Coronary artery (tissue), 2 donors: ENCODE measurements at regions not wholly inside any gene's neighbourhood (a gene's known extent, or its start where the extent isn't known, plus 50 kb on each side); places are given as distances from the start of the nearest gene placed in this dataset.

Experiments used
- DNase-seq: peaks from one replicate; pipeline ENCODE4 v3.0.0-alpha.2; 2017; ENCODE audit warnings: low spot score
- H3K27ac ChIP-seq, 2 donors: fragments of 200-600 bp; sonication (generic); one replicate each; pipeline ENCODE4 v1.5.1; 2016 to 2019
- H3K4me3 ChIP-seq: fragments of 200-600 bp; sonication (generic); 2 replicates; pipeline ENCODE4 v1.5.1; 2016; ENCODE audit warnings: mild to moderate bottlenecking, moderate library complexity
- TF ChIP-seq, protein P1 (sequence below): fragments of 200-600 bp; sonication (generic); IDR thresholded peaks from one replicate; pipeline ENCODE4 v1.5.1; 2019; ENCODE audit warnings: antibody characterized with exemption

- no peak overlapping the region for H3K4me3 ChIP-seq
- TF ChIP-seq, protein P1, sequence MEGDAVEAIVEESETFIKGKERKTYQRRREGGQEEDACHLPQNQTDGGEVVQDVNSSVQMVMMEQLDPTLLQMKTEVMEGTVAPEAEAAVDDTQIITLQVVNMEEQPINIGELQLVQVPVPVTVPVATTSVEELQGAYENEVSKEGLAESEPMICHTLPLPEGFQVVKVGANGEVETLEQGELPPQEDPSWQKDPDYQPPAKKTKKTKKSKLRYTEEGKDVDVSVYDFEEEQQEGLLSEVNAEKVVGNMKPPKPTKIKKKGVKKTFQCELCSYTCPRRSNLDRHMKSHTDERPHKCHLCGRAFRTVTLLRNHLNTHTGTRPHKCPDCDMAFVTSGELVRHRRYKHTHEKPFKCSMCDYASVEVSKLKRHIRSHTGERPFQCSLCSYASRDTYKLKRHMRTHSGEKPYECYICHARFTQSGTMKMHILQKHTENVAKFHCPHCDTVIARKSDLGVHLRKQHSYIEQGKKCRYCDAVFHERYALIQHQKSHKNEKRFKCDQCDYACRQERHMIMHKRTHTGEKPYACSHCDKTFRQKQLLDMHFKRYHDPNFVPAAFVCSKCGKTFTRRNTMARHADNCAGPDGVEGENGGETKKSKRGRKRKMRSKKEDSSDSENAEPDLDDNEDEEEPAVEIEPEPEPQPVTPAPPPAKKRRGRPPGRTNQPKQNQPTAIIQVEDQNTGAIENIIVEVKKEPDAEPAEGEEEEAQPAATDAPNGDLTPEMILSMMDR = no peak
- H3K27ac ChIP-seq = no peak overlapping the region
- DNase-seq = no peak
Observed at GRCh38 chr13:84959818-84960217, 839.4 kb downstream of the SLITRK6 start.

- Histone ChIP-seq H3K27ac (no peak overlapping the region), H3K4me3 (no peak overlapping the region)
- DNase-seq = no peak
- TF ChIP-seq, protein P1 = no peak
Observed at GRCh38 chr13:84954636-84955035, 844.6 kb downstream of the SLITRK6 start.

DNA sequence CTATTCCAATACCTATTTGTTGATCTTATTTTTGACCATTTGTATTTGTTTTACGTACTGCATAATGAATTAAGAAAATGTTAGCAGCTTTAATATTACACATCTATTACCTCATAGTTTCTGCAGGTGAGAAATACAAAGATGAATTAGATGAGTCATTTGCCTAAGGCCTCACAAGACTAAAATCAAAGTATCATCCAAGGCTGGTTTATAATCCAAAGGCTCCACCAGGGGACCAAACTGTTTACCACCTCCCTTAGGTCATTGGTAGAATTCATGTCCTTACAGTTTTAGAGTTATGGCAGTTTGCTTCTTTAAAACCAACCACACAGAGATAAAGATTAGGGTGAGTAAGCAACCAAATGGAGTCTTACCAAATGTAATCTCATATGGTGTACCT is 848.1 kb downstream of the SLITRK6 start:
- Histone ChIP-seq H3K27ac (no peak overlapping the region), H3K4me3 (no peak overlapping the region)
- DNase-seq = no peak
- TF ChIP-seq, protein P1 = no peak

DNA sequence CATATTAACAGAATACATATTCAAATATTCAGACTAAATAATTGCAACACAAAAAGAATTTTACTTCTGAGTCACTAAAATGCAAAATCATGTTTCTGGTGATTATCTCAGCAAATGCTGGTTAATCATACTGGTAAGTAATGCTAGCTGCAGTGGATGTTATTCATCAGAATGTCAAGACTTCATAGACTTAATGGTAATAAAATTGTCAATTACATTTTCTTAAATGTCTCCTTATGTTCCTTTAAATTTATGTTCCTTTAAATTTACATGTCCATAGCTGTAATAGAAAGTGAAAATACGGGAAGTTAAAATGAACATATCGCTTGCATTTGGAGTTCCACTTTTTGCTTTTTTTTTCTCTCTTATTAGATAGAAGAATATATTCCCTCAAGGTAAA is 853.0 kb downstream of the SLITRK6 start:
- DNase-seq = no peak
- TF ChIP-seq, protein P1 = no peak
- no peak overlapping the region for H3K27ac ChIP-seq
- no peak overlapping the region for H3K4me3 ChIP-seq

DNA sequence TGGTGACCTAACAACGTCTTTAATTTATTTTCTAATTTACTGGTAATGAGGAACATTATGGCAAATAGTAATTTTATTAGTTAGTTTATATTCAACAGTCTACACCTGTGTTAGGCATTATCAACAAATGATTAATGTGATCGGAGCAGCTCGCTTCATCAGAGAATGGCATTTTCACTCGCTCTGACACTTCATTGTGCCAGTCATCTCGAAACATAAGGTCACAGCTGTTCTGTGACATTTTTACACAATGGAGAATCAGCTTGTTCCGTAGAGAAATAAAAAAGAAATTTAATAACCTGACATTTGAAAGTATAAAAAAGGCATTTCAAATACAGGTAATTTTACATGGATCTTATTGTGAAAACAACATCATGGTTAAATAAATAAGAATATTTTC is 858.4 kb downstream of the SLITRK6 start:
- TF ChIP-seq, protein P1 = no peak
- Histone ChIP-seq H3K27ac (no peak overlapping the region), H3K4me3 (no peak overlapping the region)
- DNase-seq = no peak

DNA sequence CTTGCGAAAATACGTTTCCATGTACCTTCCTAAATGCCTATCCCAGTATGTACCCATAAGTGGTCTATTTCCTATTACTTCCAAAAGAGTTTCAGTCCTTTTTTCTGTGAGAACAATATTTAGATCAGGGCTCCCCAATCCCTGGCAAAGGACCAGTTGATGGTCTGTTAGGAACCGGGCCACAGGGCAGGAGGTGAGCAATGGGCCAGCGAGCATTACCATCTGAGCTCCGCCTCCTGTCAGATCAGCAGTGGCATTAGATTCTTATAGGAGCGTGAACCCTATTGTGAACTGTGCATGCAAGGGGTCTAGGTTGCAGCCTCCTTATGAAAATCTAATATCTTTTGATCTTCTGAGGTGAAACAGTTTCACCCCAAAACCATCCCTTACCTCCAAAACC is 859.1 kb downstream of the SLITRK6 start:
- no peak for DNase-seq
- TF ChIP-seq, protein P1 = no peak
- Histone ChIP-seq H3K4me3 (no peak overlapping the region), H3K27ac (no peak overlapping the region)

DNA sequence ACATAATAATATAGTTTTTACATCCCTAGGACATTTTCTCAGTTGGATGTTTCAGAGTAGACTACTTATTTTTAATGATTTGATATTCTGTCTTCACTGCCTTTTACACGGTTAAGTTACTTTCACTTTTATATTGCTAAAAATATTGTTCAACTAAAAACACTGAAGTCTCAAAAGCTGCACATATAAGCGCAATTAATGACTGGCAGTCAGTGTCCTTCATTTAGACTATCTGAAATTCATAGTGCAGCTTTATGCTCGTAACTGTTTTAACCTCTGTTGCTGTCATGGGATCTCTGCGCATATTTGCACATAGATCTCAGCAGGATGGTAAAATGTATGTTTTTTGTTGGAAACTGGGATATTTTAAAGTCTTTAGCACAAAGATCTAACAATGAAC is 864.3 kb downstream of the SLITRK6 start:
- TF ChIP-seq, protein P1 = no peak
- DNase-seq = no peak
- peak overlapping the region; percentile 61 for H3K4me3 ChIP-seq
- no peak overlapping the region for H3K27ac ChIP-seq
